Stimulated activated CD4-positive, alpha-beta T cell treated with anti-CD3 and anti-CD28 coated beads, Interleukin-1b, Interleukin-23, amount 100 ng/mL, for 48 hours (primary cell): ENCODE measurements at regions not wholly inside any gene's neighbourhood (a gene's known extent, or its start where the extent isn't known, plus 50 kb on each side); places are given as distances from the start of the nearest gene placed in this dataset.
"Not testable (repeated sequence)": the region's sequence is repeated elsewhere in the genome, so short reads cannot be mapped to it uniquely, and the experiment has no call there.

Experiments used
- DNase-seq: peaks from one replicate; pipeline ENCODE4 v3.0.0-alpha.2; 2020

- DNase-seq, result no peak
These were observed 354.9 kb upstream of the SEMA3C start for GRCh38 chr7:81273601-81274397.

DNA sequence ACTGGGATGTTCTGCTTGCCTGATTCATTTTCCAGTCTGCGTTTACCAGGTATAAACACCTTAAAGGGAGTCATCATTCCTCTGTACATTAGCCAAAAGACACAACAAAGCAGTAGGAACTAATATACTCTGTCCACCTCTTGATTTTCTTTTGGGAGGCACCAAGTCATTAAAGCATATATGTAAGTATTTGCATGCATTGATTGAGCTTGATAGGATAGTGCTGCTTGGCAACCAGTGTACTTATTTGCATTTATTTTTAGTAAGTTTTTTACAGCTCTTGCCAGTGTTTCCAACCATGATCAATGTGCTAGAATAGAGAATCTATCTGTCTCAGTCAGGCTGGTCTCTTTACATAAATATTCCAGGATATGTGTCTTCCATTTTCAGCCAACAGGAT is 353.3 kb upstream of the SEMA3C start:
- DNase-seq, result no peak

DNA sequence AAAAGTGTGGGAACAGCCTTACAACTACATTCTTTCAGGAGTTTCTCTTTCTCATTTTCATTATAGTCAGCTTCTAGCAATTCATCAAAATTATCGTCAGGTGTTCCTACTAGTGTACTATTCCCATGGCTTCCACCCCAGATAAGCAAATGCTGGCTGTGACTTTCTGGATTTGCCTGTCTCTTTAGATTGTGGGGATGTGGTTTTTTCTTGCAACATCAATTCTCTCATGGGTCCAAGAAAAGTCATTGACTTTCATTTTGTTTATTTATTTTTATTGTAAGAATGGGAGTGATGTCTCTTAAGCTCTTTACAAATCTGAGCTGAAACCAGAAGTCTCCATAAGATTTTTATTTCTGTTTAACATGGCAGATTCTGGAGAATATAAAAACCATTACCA is 349.7 kb upstream of the SEMA3C start:
- DNase-seq, result no peak

DNA sequence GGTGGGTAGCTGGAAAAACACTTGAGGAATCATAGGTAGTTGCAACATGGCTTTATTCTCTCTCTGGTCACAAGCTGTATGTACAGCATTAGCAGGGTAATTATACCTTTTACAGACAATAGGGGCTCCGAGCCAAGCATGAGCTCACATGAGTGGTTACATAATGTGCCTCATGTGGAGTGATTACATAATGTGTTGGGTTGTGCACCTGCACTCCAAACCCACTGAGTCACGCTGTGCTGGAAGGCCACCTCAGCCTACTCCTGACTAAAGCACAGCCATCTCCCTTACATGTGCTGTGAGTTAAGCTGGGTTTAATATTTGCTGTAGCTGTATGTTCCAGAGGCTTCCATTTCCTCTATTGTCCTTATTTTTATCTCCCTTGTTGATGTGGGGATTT is 348.7 kb upstream of the SEMA3C start:
- DNase-seq, result no peak

GRCh38 chr7:81264116-81264515 is 345.3 kb upstream of the SEMA3C start:
- DNase-seq, result no peak

DNA sequence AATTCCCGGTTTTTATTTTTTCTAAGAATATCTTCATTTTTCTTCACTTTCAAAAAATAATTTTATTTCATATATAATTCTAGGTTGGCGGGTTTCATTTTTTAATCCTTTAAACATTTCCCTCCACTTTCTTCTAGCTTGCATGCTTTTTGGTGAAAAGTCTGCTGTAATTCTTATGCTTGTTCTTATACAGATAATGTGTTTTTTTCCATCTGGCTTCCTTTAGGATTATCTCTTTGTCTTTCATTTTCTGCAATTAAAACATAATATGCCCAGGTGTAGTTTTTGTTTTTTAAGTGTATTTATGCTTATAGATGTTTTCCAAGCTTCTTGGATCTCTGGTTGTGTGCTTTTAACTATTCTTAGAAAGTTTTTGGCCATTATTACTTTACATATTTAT is 341.3 kb upstream of the SEMA3C start:
- DNase-seq, result no peak

- no peak for DNase-seq
These were observed 338.1 kb upstream of the SEMA3C start for GRCh38 chr7:81256991-81257390.

DNA sequence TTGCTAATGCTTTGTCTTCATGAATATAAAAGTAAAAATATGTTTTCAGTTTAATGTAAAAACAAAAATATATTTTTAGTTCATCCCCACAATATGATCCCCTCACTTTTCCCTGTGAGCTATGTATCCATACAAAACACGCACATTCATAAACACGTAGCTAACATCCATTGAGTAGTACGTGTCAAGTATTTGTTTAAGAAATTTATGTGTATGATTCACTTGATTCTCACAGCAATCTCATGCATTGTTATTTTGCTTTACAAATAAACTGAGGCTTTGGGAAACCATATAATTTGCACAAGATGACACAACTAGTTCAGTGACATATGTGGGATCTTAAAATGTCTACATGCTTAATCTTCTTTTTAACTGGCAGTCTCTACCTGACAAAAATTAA is 329.6 kb upstream of the SEMA3C start:
- DNase-seq, result no peak

- DNase-seq, result not testable (repeated sequence)
These were observed 328.5 kb upstream of the SEMA3C start for GRCh38 chr7:81247364-81247763.

- DNase-seq, result no peak
These were observed 326.5 kb upstream of the SEMA3C start for GRCh38 chr7:81245353-81245752.

DNA sequence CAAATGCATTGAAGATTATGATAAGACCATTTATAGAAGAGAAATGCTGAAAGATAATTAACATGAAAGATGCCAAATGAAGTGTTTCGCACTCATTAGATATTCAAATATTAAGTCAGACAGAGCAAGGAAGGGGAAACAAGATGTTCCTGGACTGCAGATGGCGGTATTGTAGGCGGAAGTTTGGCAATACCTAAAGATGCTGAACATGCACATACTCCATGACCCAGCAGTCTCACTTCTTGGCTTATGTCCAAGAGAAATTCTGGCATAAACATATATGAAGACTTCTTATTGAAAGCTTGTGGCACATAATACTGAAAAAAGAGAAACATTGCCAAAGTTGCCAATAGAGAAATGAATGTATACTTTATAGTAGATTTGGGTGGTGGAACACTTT is 325.4 kb upstream of the SEMA3C start:
- no peak for DNase-seq

DNA sequence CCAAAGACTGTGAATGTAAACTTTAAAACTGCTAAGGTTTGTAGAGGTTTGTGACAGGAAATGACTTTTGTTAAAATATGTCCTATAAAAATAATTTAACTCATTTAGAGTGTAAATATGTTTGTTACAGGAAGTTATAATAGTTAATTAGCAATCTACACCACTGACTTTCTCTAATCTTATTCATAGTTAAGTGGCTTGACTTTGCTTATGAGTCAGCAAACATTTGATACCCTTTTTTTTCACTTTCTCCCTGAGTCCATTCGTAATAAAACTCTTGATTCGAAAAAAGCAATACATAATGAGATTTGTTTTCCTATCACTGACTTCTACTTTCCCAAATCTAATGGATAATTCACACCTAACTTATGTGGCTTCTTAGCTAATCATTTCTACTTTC is 317.7 kb upstream of the SEMA3C start:
- DNase-seq, result no peak

- DNase-seq, result no peak
These were observed 317.1 kb upstream of the SEMA3C start for GRCh38 chr7:81235997-81236396.

GRCh38 chr7:81234896-81235295 is 316.0 kb upstream of the SEMA3C start:
- DNase-seq, result no peak

DNA sequence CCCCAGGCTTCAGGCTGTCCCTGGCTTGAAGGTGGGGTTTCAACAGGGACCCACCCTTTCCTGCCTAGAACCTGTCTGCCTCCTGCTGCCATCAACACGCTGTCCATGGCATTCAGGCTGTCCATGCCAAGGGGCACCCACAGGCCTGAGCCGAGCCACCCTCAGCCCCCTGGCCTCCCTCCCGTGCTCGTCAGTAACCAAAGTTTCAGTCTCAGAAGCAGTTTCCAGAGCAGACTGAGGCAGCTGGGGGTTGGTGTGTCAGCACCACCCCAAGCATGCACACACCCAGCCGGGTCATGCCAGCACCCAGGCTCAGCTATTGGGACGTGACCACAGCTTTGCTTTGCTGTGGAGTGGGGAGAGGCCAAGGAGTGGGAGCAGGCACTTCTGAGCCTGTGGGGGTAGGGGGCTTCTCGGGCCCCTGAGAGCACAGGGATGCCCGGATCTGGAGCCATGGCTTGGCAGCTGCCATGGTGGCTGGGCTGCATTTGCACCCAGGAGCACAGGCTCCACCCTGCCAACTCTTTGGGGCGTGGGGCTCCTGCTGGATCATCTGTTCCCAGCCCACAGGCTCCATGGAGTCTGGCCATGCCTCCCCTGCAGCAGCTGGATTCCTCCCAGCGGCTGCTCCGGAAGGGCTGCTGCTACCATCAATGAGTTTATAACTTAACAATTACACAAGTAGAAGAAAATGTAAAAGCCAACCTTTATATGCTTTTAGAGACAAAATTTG is 314.5 kb upstream of the SEMA3C start:
- DNase-seq, result no peak

- DNase-seq, result no peak
These were observed 313.4 kb upstream of the SEMA3C start for GRCh38 chr7:81232084-81232799.

DNA sequence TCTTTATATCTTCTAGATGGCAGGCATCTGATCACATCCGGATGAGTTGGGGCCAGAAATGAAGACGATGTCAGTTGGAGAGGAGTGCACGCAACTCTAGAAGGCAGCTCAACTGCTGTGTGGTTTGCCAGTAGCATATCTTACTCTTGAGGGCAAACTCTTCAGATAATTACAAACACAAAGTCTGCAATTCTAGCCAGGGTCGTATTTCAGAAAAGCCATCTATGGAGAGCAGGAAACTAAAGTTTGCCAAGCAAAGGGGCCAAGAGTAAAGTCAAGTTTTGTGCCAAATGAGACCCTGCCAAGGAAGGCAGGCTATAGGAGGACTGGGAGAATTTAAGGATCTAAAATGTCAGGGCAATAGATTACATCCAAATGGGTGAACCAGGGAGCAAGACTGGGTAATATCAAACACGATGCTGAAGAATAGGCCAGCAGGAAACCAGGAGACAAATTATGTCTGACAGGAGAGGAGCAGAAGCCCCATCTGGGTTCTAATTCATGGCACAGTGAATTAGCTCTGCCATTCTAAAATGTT is 312.5 kb upstream of the SEMA3C start:
- no peak for DNase-seq

DNA sequence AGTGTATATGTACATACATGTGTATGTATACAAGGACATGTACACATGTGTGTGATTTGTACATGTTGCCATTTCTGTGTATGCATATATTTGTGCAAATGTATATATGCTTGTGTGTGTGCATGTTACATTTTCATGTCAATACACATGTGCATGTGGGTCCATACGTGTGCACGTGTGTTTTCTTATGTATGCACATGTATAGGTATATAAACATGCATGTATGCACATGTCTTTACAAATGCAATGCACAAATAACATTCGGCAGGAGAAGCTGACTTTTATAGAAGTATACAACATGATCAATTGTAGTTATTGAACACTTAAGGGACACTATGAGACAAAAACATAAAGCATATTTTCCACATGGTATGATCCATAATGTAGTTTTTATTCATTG is 307.4 kb upstream of the SEMA3C start:
- DNase-seq, result no peak

GRCh38 chr7:81222692-81223091 is 303.8 kb upstream of the SEMA3C start:
- DNase-seq, result not testable (repeated sequence)

DNA sequence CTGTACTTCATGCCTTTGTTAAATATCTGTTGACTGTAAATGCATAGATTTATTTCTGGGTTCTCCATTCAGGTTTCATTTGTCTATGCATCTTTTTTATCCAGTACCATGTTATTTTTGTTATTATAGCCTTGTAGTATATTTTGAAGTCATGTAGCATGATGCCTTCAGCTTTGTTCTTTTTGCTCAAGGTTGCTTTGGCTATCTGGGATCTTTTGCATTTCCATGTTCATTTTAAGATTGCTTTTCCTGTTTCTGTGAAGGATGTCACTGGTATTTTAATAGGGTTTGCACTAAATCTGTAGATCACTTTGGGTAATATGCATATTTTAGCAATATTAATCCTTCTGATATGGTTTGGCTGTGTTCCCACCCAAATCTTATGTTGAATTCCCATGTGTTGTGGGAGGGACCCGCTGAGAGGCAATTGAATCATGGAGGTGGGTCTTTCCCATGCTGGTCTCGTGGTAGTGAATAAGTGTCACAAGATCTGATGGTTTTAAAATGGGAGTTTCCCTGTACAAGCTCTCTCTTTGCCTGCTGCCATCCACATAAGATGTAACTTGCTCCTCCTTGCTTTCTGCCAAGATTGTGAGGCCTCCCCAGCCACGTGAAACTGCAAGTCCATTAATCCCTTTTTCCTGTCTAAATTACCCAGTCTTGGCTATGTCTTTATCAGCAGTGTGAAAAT is 302.8 kb upstream of the SEMA3C start:
- DNase-seq, result no peak

GRCh38 chr7:81218480-81219106 is 299.7 kb upstream of the SEMA3C start:
- DNase-seq, result no peak

- no peak for DNase-seq
These were observed 294.5 kb upstream of the SEMA3C start for GRCh38 chr7:81213394-81213793.

- DNase-seq, result no peak
These were observed 293.1 kb upstream of the SEMA3C start for GRCh38 chr7:81211934-81212320.
